H1 (cell line): ENCODE measurements at regions not wholly inside any gene's neighbourhood (a gene's known extent, or its start where the extent isn't known, plus 50 kb on each side); places are given as distances from the start of the nearest gene placed in this dataset.

Experiments
- CTCF ChIA-PET: fragments of 300-600 bp; sonication (Branson Sonifier 250); formaldehyde crosslinking; loops from one replicate; lab custom pipeline; 2021; ENCODE audit not compliant: partially characterized antibody; lab: Charles Lee
- POLR2A ChIA-PET: fragments of 300-600 bp; sonication (Branson Sonifier 250); formaldehyde crosslinking; loops from one replicate; lab custom pipeline; 2021; ENCODE audit warnings: inconsistent platforms; ENCODE audit not compliant: partially characterized antibody; lab: Charles Lee
- DNase-seq, 2 experiments: peaks; one replicate each; pipeline versions ENCODE4 v3.0.0 to v3.0.0-alpha.2; 2010 to 2022; ENCODE audit warnings: low spot score in 2 of 2, low read depth in 1 of 2, mixed read lengths in 1 of 2
- FAIRE-seq: peaks from 2 replicates; lab custom pipeline; 2011; peaks lifted over from hg19 to GRCh38; lab: Jason Lieb, UNC
- H2AFZ ChIP-seq: 2 replicates; pipeline ENCODE4 v1.8.1; 2012; ENCODE audit warnings: low read length, inconsistent platforms
- H2AK5ac ChIP-seq: 2 replicates; pipeline ENCODE4 v1.6.1; 2013; ENCODE audit warnings: low read depth, low read length
- H2BK120ac ChIP-seq: replicated peaks from 2 replicates; pipeline ENCODE3; 2013; ENCODE audit warnings: low read depth, low read length, inconsistent platforms
- H2BK12ac ChIP-seq: 2 replicates; pipeline ENCODE4 v1.6.1; 2013; ENCODE audit warnings: low read depth, low read length
- H2BK15ac ChIP-seq: 2 replicates; pipeline ENCODE4 v1.6.1; 2013; ENCODE audit warnings: low read length
- H2BK20ac ChIP-seq: 2 replicates; pipeline ENCODE4 v1.6.1; 2013; ENCODE audit warnings: low read length
- H2BK5ac ChIP-seq: 2 replicates; pipeline ENCODE4 v1.6.1; 2013; ENCODE audit warnings: low read depth, low read length
- H3K14ac ChIP-seq: 2 replicates; pipeline ENCODE4 v1.6.1; 2013; ENCODE audit warnings: inconsistent platforms; ENCODE audit not compliant: insufficient read length
- H3K18ac ChIP-seq: 2 replicates; pipeline ENCODE4 v1.6.1; 2013; ENCODE audit warnings: low read length; ENCODE audit errors: extremely low read depth
- H3K23ac ChIP-seq: 2 replicates; pipeline ENCODE4 v1.6.1; 2013; ENCODE audit warnings: inconsistent platforms; ENCODE audit not compliant: insufficient read length
- H3K23me2 ChIP-seq: 2 replicates; pipeline ENCODE4 v1.6.1; 2013; ENCODE audit warnings: low read depth, low read length
- H3K27ac ChIP-seq: 2 replicates; pipeline ENCODE4 v1.6.1; 2011; ENCODE audit warnings: low read depth, low read length, inconsistent platforms
- H3K27me3 ChIP-seq, 4 experiments: replicated peaks in 1 of 4; 1 replicate in 1 of 4; 2 replicates in 3 of 4; pipeline versions ENCODE4 v1.6.1 to v1.8.1; 2011 to 2013; ENCODE audit warnings: low read length in 3 of 4, mild to moderate bottlenecking in 3 of 4, inconsistent platforms in 2 of 4, mixed read lengths in 2 of 4, moderate library complexity in 1 of 4; ENCODE audit not compliant: control insufficient read depth in 3 of 4, insufficient read depth in 3 of 4; ENCODE audit errors: extremely low read depth in 1 of 4
- H3K36me3 ChIP-seq, 4 experiments: 2 replicates each; pipeline versions ENCODE4 v1.6.1 to v1.8.1; 2011 to 2013; ENCODE audit warnings: mild to moderate bottlenecking in 4 of 4, low read length in 3 of 4, moderate library complexity in 2 of 4, control low read depth in 1 of 4, inconsistent platforms in 1 of 4; ENCODE audit not compliant: insufficient read depth in 4 of 4, control insufficient read depth in 2 of 4
- H3K4ac ChIP-seq: replicated peaks from 2 replicates; pipeline ENCODE3; 2013; ENCODE audit warnings: low read length, low read depth, mixed read lengths, inconsistent platforms; ENCODE audit not compliant: insufficient read length
- H3K4me1 ChIP-seq, 4 experiments: replicated peaks in 1 of 4; 1 replicate in 1 of 4; 2 replicates in 3 of 4; pipeline versions ENCODE4 v1.6.1 to v1.8.1; 2011 to 2013; ENCODE audit warnings: low read length in 3 of 4, inconsistent platforms in 2 of 4, mixed read lengths in 1 of 4; ENCODE audit not compliant: insufficient read depth in 4 of 4, control insufficient read depth in 3 of 4
- H3K4me2 ChIP-seq, 2 experiments: 2 replicates each; pipeline versions ENCODE4 v1.6.1 to v1.8.1; 2011 to 2013; ENCODE audit warnings: low read depth in 2 of 2, low read length in 2 of 2, control low read depth in 1 of 2, inconsistent platforms in 1 of 2, mild to moderate bottlenecking in 1 of 2; ENCODE audit not compliant: insufficient read depth in 1 of 2
- H3K4me3 ChIP-seq, 4 experiments: fragments of 200-600, 300-600 bp in 1 of 4; sonication (generic), shearing (Covaris generic), sonication (Bioruptor Twin) in 1 of 4; 2 replicates each; pipeline versions ENCODE4 v1.5.1 to v1.8.1; 2011 to 2016; ENCODE audit warnings: low read length in 4 of 4, low read depth in 3 of 4, control low read depth in 2 of 4, inconsistent platforms in 2 of 4, mild to moderate bottlenecking in 2 of 4, mixed read lengths in 1 of 4, moderate library complexity in 1 of 4; ENCODE audit not compliant: insufficient read depth in 2 of 4; ENCODE audit errors: extremely low read depth in 1 of 4
- H3K56ac ChIP-seq: replicated peaks from 2 replicates; pipeline ENCODE3; 2013; ENCODE audit warnings: low read depth, mild to moderate bottlenecking, mixed read lengths, low read length, inconsistent platforms; ENCODE audit not compliant: insufficient read length
- H3K79me1 ChIP-seq: 2 replicates; pipeline ENCODE4 v1.6.1; 2013; ENCODE audit warnings: low read depth, low read length, control low read depth
- H3K79me2 ChIP-seq, 2 experiments: 2 replicates each; pipeline versions ENCODE4 v1.6.1 to v1.8.1; 2012 to 2013; ENCODE audit warnings: low read length in 2 of 2, mild to moderate bottlenecking in 2 of 2, inconsistent platforms in 1 of 2; ENCODE audit not compliant: insufficient read depth in 2 of 2, control insufficient read depth in 1 of 2
- H3K9ac ChIP-seq, 4 experiments: replicated peaks in 1 of 4; 1 replicate in 1 of 4; 2 replicates in 3 of 4; pipeline versions ENCODE4 v1.6.1 to v1.8.1; 2011 to 2013; ENCODE audit warnings: low read depth in 3 of 4, low read length in 3 of 4, control low read depth in 2 of 4, mild to moderate bottlenecking in 2 of 4, moderate library complexity in 2 of 4, inconsistent platforms in 1 of 4; ENCODE audit errors: extremely low read depth in 1 of 4
- H3K9me3 ChIP-seq, 2 experiments: 2 replicates each; pipeline versions ENCODE4 v1.6.1 to v1.8.1; 2012 to 2013; ENCODE audit warnings: mild to moderate bottlenecking in 2 of 2, moderate library complexity in 2 of 2, control low read depth in 1 of 2, inconsistent platforms in 1 of 2, low read depth in 1 of 2, low read length in 1 of 2, mixed read lengths in 1 of 2; ENCODE audit not compliant: insufficient read depth in 2 of 2
- H4K20me1 ChIP-seq, 2 experiments: replicated peaks in 1 of 2; 2 replicates each; pipeline versions ENCODE3 to v1.8.1; 2011 to 2013; ENCODE audit warnings: inconsistent platforms in 2 of 2, low read length in 2 of 2, mild to moderate bottlenecking in 1 of 2; ENCODE audit not compliant: insufficient read depth in 2 of 2, control insufficient read depth in 1 of 2
- H4K5ac ChIP-seq: 2 replicates; pipeline ENCODE4 v1.6.1; 2013; ENCODE audit warnings: low read length, low read depth, mixed read lengths, inconsistent platforms; ENCODE audit not compliant: insufficient read length
- H4K8ac ChIP-seq: 2 replicates; pipeline ENCODE4 v1.8.0; 2013; ENCODE audit warnings: mild to moderate bottlenecking, moderate library complexity, low read length, inconsistent platforms; ENCODE audit not compliant: insufficient read depth; ENCODE audit errors: extremely low read depth
- H4K91ac ChIP-seq: replicated peaks from 2 replicates; pipeline ENCODE3; 2013; ENCODE audit warnings: low read length, mixed read lengths, inconsistent platforms; ENCODE audit not compliant: insufficient read length
- ASH2L ChIP-seq: fragments of 200-600, 300-600 bp; sonication (generic); IDR thresholded peaks from one replicate; pipeline ENCODE4 v1.7.1; 2017; ENCODE audit warnings: low read length
- E2F6 ChIP-seq: IDR thresholded peaks from 2 replicates; pipeline ENCODE4 v1.6.1; 2012; ENCODE audit warnings: inconsistent platforms
- EGR1 ChIP-seq: IDR thresholded peaks from 2 replicates; pipeline ENCODE4 v1.6.1; 2011; ENCODE audit warnings: low read depth, low read length, borderline replicate concordance
- EP300 ChIP-seq, 2 experiments: IDR thresholded peaks; 1 replicate in 1 of 2; 2 replicates in 1 of 2; pipeline ENCODE4 v1.6.1; 2011 to 2012; ENCODE audit warnings: low read depth in 2 of 2, low read length in 2 of 2, mild to moderate bottlenecking in 2 of 2, borderline replicate concordance in 1 of 2, inconsistent platforms in 1 of 2, moderate library complexity in 1 of 2
- MAX ChIP-seq: IDR thresholded peaks from 2 replicates; pipeline ENCODE4 v1.6.1; 2012; ENCODE audit warnings: inconsistent platforms
- NANOG ChIP-seq: IDR thresholded peaks from 2 replicates; pipeline ENCODE4 v1.6.1; 2011; ENCODE audit warnings: low read length, low read depth, mild to moderate bottlenecking, inconsistent platforms; ENCODE audit not compliant: insufficient read depth, poor library complexity, severe bottlenecking
- POLR2AphosphoS5 ChIP-seq: IDR thresholded peaks from 2 replicates; pipeline ENCODE4 v1.6.1; 2011; ENCODE audit warnings: low read depth, low read length
- RAD21 ChIP-seq, 2 experiments: IDR thresholded peaks in 1 of 2; conservative IDR thresholded peaks in 1 of 2; 2 replicates each; pipeline ENCODE4 v1.6.1; 2011; ENCODE audit warnings: low read depth in 2 of 2, low read length in 2 of 2, improper control_type of control experiment in 1 of 2, inconsistent platforms in 1 of 2, mild to moderate bottlenecking in 1 of 2, moderate library complexity in 1 of 2
- RXRA ChIP-seq: IDR thresholded peaks from 2 replicates; pipeline ENCODE4 v1.6.1; 2011; ENCODE audit warnings: low read depth, mild to moderate bottlenecking, low read length, moderate library complexity; ENCODE audit not compliant: insufficient read depth
- TBP ChIP-seq: IDR thresholded peaks from 2 replicates; pipeline ENCODE4 v1.6.1; 2011; ENCODE audit warnings: low read depth, low read length, improper control_type of control experiment
- TCF12 ChIP-seq: IDR thresholded peaks from 2 replicates; pipeline ENCODE4 v1.6.1; 2011; ENCODE audit warnings: low read depth, mild to moderate bottlenecking, low read length
- ZNF274 ChIP-seq: IDR thresholded peaks from 2 replicates; pipeline ENCODE4 v1.7.0; 2012; ENCODE audit warnings: low read length, borderline replicate concordance; ENCODE audit errors: extremely low read depth
- WGBS, 2 experiments: shearing (Covaris generic) in 1 of 2; methylation state at CpG; one replicate each; pipeline versions ENCODE4 v1.1.6 to v1.1.7; 2013 to 2015; ENCODE audit warnings: low lambda C conversion rate in 2 of 2, mixed read lengths in 2 of 2, inconsistent platforms in 1 of 2, low coverage in 1 of 2, missing lambda C conversion rate in 1 of 2; ENCODE audit not compliant: insufficient replicate concordance in 2 of 2, insufficient coverage in 1 of 2, insufficient read length in 1 of 2; ENCODE audit errors: extremely low coverage in 1 of 2, missing lambda C conversion rate in 1 of 2; 5-methylcytosine and 5-hydroxymethylcytosine counted together

- Histone ChIP-seq H3K23ac (no peak overlapping the region), H3K4me3 (no peak overlapping the region), H3K9ac (no peak overlapping the region), H3K79me1 (no peaks in the 10 kb centered on the region), H4K91ac (no peak overlapping the region), H3K79me2 (no peaks in the 10 kb centered on the region), H3K4ac (no peak overlapping the region), H2AFZ (no peak overlapping the region), H3K18ac (no peak overlapping the region), H4K5ac (no peak overlapping the region), H3K9me3 (no peaks in the 10 kb centered on the region), H3K27ac (no peak overlapping the region), H3K4me2 (no peak overlapping the region), H3K56ac (no peak overlapping the region), H3K27me3 (no peaks in the 10 kb centered on the region), H2BK5ac (no peak overlapping the region), H2BK15ac (no peak overlapping the region), H4K20me1 (no peaks in the 10 kb centered on the region), H3K36me3 (no peaks in the 10 kb centered on the region), H4K8ac (no peak overlapping the region), H2BK12ac (no peak overlapping the region), H2BK120ac (no peak overlapping the region), H2AK5ac (no peak overlapping the region), H3K14ac (no peak overlapping the region), H3K23me2 (no peaks in the 10 kb centered on the region), H3K4me1 (no peaks in the 10 kb centered on the region), H2BK20ac (no peak overlapping the region)
- WGBS, 2 experiments: 93% methylated on average over 3 of the region's 3 CpGs; no CpG with 5 or more reads in 1 of the 2 experiments
- FAIRE-seq (no peak), DNase-seq (no peak)
- ChIA-PET CTCF (interaction anchor here (1.0 kb wide), 1 partner anchor 11 kb away, joined by 3 read pairs; no protein-coding TSS in a partner anchor), POLR2A (no interaction called here)
- no peak for TF ChIP-seq EP300 (IDR thresholded peaks at IDR 0.05; ENCODE audit: borderline replicate concordance in 1 of 2, low read depth in 2 of 2, low read length in 2 of 2)
- TF ChIP-seq TCF12: no peak
- no peak for TF ChIP-seq RXRA
- TF ChIP-seq NANOG: no peak
- no peak for TF ChIP-seq ZNF274
- no peak for TF ChIP-seq POLR2AphosphoS5
- TF ChIP-seq MAX: no peak
- no peak for TF ChIP-seq EGR1
- no peak for TF ChIP-seq TBP
- TF ChIP-seq ASH2L: no peak
- peak in 1 of 2 experiments; percentile 7; a peak in 1 of 4 replicates for TF ChIP-seq RAD21 (IDR thresholded peaks at IDR 0.05 in 1 of 2, conservative IDR thresholded peaks at IDR 0.05 in 1 of 2; ENCODE audit: low read depth in 2 of 2, low read length in 2 of 2)
- TF ChIP-seq E2F6: no peak
Measured at GRCh38 chr2:162964513-162964912, 125.9 kb upstream of the KCNH7 start.
